ENCODE measurements at regions not wholly inside any gene's neighbourhood (a gene's known extent, or its start where the extent isn't known, plus 50 kb on each side); places are given as distances from the start of the nearest gene placed in this dataset.

DNA sequence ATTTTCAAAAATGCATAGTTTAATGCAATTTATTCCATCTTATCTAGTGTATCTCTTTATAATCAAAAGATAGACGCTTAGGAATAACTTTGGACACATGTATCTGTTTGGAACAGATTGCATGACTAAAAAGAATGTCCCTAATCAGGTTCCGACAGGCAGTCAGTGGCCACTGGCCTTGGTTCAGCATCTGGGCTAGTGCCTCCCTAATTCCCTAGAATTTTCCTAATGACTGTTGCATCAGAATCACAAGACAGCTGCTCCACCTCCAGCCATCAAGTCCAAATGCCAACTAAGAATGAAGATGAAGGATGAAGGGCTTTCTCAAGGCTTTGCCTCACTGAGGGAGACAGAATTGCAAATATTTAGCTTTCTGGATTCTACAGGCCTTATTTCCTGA lies 173.8 kb downstream of the EFNB2 start:
- no peak for DNase-seq (ENCODE audit: low read depth)
- H3K4me3 ChIP-seq (ENCODE audit: low read depth, low read length) = no peak overlapping the region
- TF ChIP-seq, protein P1, sequence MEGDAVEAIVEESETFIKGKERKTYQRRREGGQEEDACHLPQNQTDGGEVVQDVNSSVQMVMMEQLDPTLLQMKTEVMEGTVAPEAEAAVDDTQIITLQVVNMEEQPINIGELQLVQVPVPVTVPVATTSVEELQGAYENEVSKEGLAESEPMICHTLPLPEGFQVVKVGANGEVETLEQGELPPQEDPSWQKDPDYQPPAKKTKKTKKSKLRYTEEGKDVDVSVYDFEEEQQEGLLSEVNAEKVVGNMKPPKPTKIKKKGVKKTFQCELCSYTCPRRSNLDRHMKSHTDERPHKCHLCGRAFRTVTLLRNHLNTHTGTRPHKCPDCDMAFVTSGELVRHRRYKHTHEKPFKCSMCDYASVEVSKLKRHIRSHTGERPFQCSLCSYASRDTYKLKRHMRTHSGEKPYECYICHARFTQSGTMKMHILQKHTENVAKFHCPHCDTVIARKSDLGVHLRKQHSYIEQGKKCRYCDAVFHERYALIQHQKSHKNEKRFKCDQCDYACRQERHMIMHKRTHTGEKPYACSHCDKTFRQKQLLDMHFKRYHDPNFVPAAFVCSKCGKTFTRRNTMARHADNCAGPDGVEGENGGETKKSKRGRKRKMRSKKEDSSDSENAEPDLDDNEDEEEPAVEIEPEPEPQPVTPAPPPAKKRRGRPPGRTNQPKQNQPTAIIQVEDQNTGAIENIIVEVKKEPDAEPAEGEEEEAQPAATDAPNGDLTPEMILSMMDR (IDR thresholded peaks at IDR 0.05; ENCODE audit: control insufficient read depth, extremely low read depth, insufficient read depth) = no peak

DNA sequence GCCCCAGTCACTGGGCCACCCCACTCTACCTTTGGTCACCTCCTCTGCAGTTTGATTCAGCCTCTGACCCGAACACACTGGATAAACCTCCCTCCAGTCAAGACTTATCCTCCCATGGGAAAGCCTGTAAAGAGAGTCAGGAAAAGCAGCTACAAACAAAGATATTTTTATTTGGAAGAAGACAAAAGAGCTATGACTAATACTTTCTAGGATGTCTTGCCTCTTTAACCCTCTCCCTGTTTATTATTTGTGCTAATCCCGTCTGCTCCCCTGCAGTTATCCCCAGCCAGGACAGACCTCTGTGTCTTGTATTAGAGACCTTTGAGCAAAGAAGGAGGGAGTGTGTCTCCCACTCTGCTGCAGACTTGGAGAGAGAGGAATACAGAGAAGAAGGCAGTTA lies 178.3 kb downstream of the EFNB2 start:
- H3K4me3 ChIP-seq (ENCODE audit: low read depth, low read length) = no peak overlapping the region
- TF ChIP-seq, protein P1 (IDR thresholded peaks at IDR 0.05; ENCODE audit: control insufficient read depth, extremely low read depth, insufficient read depth) = no peak
- DNase-seq (ENCODE audit: low read depth) = no peak

DNA sequence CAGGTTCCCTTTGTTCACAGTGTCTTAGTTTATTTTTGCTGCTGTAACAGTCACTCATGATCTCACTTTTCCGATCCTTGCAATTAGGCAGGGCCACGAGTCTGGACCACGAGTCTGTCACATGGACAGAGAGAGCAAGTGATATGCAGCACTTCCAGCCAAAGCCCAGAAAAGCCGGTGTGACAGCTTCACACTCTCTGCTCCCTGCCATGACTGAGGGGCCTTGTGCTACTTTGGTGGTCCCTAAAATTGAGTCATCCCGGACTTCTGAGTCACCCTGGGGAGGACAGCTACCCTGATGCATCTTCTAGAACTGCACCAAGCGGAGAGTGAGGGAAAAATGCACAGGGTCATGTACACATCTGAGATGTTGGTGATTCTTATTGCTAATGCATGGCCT lies 179.6 kb downstream of the EFNB2 start:
- TF ChIP-seq, protein P1 (IDR thresholded peaks at IDR 0.05; ENCODE audit: control insufficient read depth, extremely low read depth, insufficient read depth) = no peak
- no peak for DNase-seq (ENCODE audit: low read depth)
- no peak overlapping the region for H3K4me3 ChIP-seq (ENCODE audit: low read depth, low read length)

DNA sequence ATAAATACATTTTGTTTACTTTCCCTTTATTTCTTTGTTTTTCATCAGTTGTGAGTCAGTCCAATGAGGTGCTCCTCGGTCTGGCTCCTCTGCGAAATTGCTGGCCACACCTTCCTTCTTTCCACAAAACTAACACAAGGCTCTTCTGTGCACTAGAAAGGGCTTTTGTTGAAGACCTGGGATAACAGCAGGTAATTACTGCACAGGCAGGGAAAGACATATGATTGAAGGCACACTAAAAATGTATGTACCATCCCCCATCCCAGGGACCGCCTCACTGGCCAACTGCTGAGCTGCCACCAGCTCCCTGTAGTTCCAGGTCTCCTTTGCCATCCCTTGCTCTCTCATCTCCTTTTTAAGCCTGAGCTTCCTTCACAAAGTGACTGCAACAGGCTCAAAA lies 180.5 kb downstream of the EFNB2 start:
- no peak for DNase-seq (ENCODE audit: low read depth)
- H3K4me3 ChIP-seq (ENCODE audit: low read depth, low read length) = no peak overlapping the region
- TF ChIP-seq, protein P1 (IDR thresholded peaks at IDR 0.05; ENCODE audit: control insufficient read depth, extremely low read depth, insufficient read depth) = no peak

DNA sequence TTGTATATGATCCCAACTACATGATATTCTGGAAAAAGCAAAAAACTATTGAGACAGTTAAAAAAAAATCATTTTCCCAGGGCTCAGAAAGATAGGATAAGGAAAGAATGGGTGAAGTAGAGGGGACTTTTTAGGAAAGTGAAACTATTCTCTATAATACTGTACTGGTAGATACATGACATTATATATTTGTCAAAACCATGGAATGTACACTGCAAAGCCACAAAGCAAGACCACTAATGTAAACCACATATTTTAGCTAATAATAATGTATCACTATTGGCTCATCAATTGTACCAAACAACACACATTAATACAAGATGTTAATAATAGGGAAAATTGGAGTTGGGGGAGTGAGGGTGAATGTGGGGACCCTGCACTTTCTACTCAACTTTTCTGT lies 182.6 kb downstream of the EFNB2 start:
- TF ChIP-seq, protein P1 (IDR thresholded peaks at IDR 0.05; ENCODE audit: control insufficient read depth, extremely low read depth, insufficient read depth) = no peak
- H3K4me3 ChIP-seq (ENCODE audit: low read depth, low read length) = no peak overlapping the region
- no peak for DNase-seq (ENCODE audit: low read depth)

DNA sequence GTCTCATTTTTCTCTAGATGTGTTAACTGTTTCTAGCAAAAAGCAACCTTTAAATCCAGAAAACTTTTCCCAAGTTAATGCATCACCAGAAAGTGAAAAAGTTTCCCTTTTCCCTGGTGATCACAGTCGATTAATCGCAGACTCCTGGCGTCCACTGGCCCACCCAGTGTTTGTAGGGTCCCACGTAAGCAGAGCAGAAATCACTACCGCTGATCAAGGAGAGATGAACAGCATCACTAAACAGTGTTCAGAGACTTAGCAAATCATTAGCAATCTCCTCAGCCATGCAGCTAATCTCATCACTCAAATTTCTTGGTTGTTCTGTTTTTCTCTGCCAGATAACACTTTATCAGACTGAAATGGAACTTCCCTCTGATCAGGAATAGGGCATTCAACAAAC lies 184.2 kb downstream of the EFNB2 start:
- TF ChIP-seq, protein P1 (IDR thresholded peaks at IDR 0.05; ENCODE audit: control insufficient read depth, extremely low read depth, insufficient read depth) = no peak
- DNase-seq (ENCODE audit: low read depth) = no peak
- no peak overlapping the region for H3K4me3 ChIP-seq (ENCODE audit: low read depth, low read length)

DNA sequence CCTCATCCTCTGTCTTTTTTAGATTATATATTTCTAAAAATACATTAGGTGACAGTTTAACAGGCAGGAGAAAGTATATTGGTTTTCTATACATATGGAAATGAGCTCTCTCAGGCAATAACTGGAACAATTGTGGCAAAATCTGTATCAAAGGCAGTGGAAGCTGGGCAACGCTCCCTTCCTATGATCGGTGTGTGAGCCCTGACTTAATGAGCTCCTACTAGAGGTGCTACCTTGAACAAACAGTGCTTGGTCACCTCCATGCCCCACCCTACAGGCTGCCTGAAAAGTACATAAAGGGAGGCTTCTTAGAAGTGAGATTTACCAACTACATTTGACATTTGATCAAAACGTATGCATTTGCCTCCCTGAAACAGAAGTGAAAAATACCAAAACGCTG lies 185.3 kb downstream of the EFNB2 start:
- no peak overlapping the region for H3K4me3 ChIP-seq (ENCODE audit: low read depth, low read length)
- TF ChIP-seq, protein P1 (IDR thresholded peaks at IDR 0.05; ENCODE audit: control insufficient read depth, extremely low read depth, insufficient read depth) = no peak
- DNase-seq (ENCODE audit: low read depth) = no peak

All from LNCaP clone FGC (cell line).